ENCODE measurements at regions not wholly inside any gene's neighbourhood (a gene's known extent, or its start where the extent isn't known, plus 50 kb on each side); places are given as distances from the start of the nearest gene placed in this dataset.
"Not testable (repeated sequence)": the region's sequence is repeated elsewhere in the genome, so short reads cannot be mapped to it uniquely, and the experiment has no call there.

- 52 to 60% methylated on average over 4 of the region's 4 CpGs for WGBS, 2 donors
- intact Hi-C loops (cut with DNase I), result no loop called here
These were observed 399.0 kb upstream of the KCNMB2 start for GRCh38 chr3:178137206-178137605.

GRCh38 chr3:178137831-178138230 is 398.4 kb upstream of the KCNMB2 start:
- H3K27me3 ChIP-seq, result no peaks in the 10 kb centered on the region
- no peaks in the 10 kb centered on the region for H3K4me1 ChIP-seq
- WGBS, 2 donors, result 81% methylated on average over 3 of the region's 3 CpGs
- TF ChIP-seq CTCF (IDR thresholded peaks at IDR 0.05) (no peak), POLR2A (IDR thresholded peaks at IDR 0.05) (no peak)
- intact Hi-C loops (cut with DNase I), result no loop called here
- H3K27ac ChIP-seq, result no peak overlapping the region
- no peaks in the 10 kb centered on the region for H3K9me3 ChIP-seq
- no peaks in the 10 kb centered on the region for H3K36me3 ChIP-seq
- no peak for DNase-seq
- no peak overlapping the region for H3K4me3 ChIP-seq

More at GRCh38 chr3:178137206-178137605, 399.0 kb upstream of the KCNMB2 start:
- Histone ChIP-seq H3K27ac (no peak overlapping the region), H3K9me3 (no peaks in the 10 kb centered on the region), H3K27me3 (no peaks in the 10 kb centered on the region), H3K36me3 (no peaks in the 10 kb centered on the region), H3K4me3 (no peak overlapping the region), H3K4me1 (no peaks in the 10 kb centered on the region)
- no peak for DNase-seq
- no peak for TF ChIP-seq CTCF (IDR thresholded peaks at IDR 0.05)
- no peak for TF ChIP-seq POLR2A (IDR thresholded peaks at IDR 0.05)

- Histone ChIP-seq H3K36me3 (no peaks in the 10 kb centered on the region), H3K27me3 (no peaks in the 10 kb centered on the region), H3K9me3 (no peaks in the 10 kb centered on the region), H3K4me1 (no peaks in the 10 kb centered on the region), H3K27ac (no peak overlapping the region), H3K4me3 (no peak overlapping the region)
- intact Hi-C loops (cut with DNase I), result no loop called here
- no peak for TF ChIP-seq CTCF (IDR thresholded peaks at IDR 0.05)
- TF ChIP-seq POLR2A (IDR thresholded peaks at IDR 0.05), result no peak
- no peak for DNase-seq
These were observed 397.1 kb upstream of the KCNMB2 start for GRCh38 chr3:178139116-178139515.

GRCh38 chr3:178140531-178141304 is 395.5 kb upstream of the KCNMB2 start:
- WGBS, 2 donors, result 78% methylated on average over 4 of the region's 4 CpGs
- Histone ChIP-seq H3K9me3 (no peaks in the 10 kb centered on the region), H3K27ac (no peak overlapping the region), H3K4me3 (no peak overlapping the region), H3K4me1 (no peaks in the 10 kb centered on the region), H3K36me3 (no peaks in the 10 kb centered on the region), H3K27me3 (no peaks in the 10 kb centered on the region)
- intact Hi-C loops (cut with DNase I), result no loop called here
- no peak for DNase-seq
- no peak for TF ChIP-seq CTCF (IDR thresholded peaks at IDR 0.05)
- no peak for TF ChIP-seq POLR2A (IDR thresholded peaks at IDR 0.05)

- DNase-seq; intact Hi-C loops (cut with DNase I): not testable (repeated sequence)
- WGBS, 2 donors, result no CpG with 5 or more reads among the region's 1 CpG
These were observed 394.9 kb upstream of the KCNMB2 start for GRCh38 chr3:178141305-178141684.

GRCh38 chr3:178146406-178146831 is 389.8 kb upstream of the KCNMB2 start:
- intact Hi-C loops (cut with DNase I), result no loop called here
- Histone ChIP-seq H3K4me1 (peaks cover 0 to 8% (median 0%) of the 10 kb centered on the region in 3 donors), H3K9me3 (no peaks in the 10 kb centered on the region), H3K36me3 (no peaks in the 10 kb centered on the region), H3K27ac (no peak overlapping the region), H3K4me3 (no peak overlapping the region), H3K27me3 (no peaks in the 10 kb centered on the region)
- DNase-seq, result no peak
- TF ChIP-seq POLR2A (IDR thresholded peaks at IDR 0.05) (no peak), CTCF (IDR thresholded peaks at IDR 0.05) (no peak)

More at GRCh38 chr3:178141305-178141684, 394.9 kb upstream of the KCNMB2 start:
- H3K4me1 ChIP-seq, H3K36me3 ChIP-seq, H3K27me3 ChIP-seq, H3K9me3 ChIP-seq, H3K27ac ChIP-seq, H3K4me3 ChIP-seq: not testable (repeated sequence)
